CD14-positive monocyte (primary cell): ENCODE measurements at regions not wholly inside any gene's neighbourhood (a gene's known extent, or its start where the extent isn't known, plus 50 kb on each side); places are given as distances from the start of the nearest gene placed in this dataset.
"Not testable (repeated sequence)": the region's sequence is repeated elsewhere in the genome, so short reads cannot be mapped to it uniquely, and the experiment has no call there.

ENCODE experiments used
- DNase-seq, 3 donors: peaks; one replicate each; pipeline ENCODE4 v3.0.0-alpha.2; 2011 to 2022
- H2AFZ ChIP-seq: 2 replicates; pipeline ENCODE4 v1.6.0; 2012; ENCODE audit warnings: mild to moderate bottlenecking, low read depth, low read length, inconsistent platforms; ENCODE audit not compliant: insufficient read depth, poor library complexity, severe bottlenecking
- H3K27ac ChIP-seq, 2 donors: 1 replicate in 1 of 2; 2 replicates in 1 of 2; pipeline ENCODE4 v1.5.1; 2012 to 2013; ENCODE audit warnings: low read length in 2 of 2, control low read depth in 1 of 2, inconsistent platforms in 1 of 2, low read depth in 1 of 2, mild to moderate bottlenecking in 1 of 2
- H3K27me3 ChIP-seq, 2 donors: one replicate each; pipeline versions ENCODE4 v1.6.0 to v1.6.1; 2011 to 2013; ENCODE audit warnings: low read length in 2 of 2; ENCODE audit not compliant: control insufficient read depth in 2 of 2, insufficient read depth in 2 of 2
- H3K36me3 ChIP-seq, 2 donors: replicated peaks in 1 of 2; 1 replicate in 1 of 2; 2 replicates in 1 of 2; pipeline versions ENCODE4 v1.5.1 to v1.6.1; 2012 to 2013; ENCODE audit warnings: low read length in 2 of 2, control low read depth in 1 of 2, inconsistent platforms in 1 of 2, mild to moderate bottlenecking in 1 of 2; ENCODE audit not compliant: insufficient read depth in 2 of 2, control insufficient read depth in 1 of 2
- H3K4me1 ChIP-seq, 2 donors: 1 replicate in 1 of 2; 2 replicates in 1 of 2; pipeline versions ENCODE4 v1.5.1 to v1.6.1; 2012 to 2013; ENCODE audit warnings: low read length in 2 of 2, control low read depth in 1 of 2, inconsistent platforms in 1 of 2, mild to moderate bottlenecking in 1 of 2, moderate library complexity in 1 of 2; ENCODE audit not compliant: insufficient read depth in 2 of 2, control insufficient read depth in 1 of 2
- H3K4me2 ChIP-seq: replicated peaks from 2 replicates; pipeline ENCODE3; 2012; ENCODE audit warnings: low read length, moderate library complexity, mild to moderate bottlenecking; ENCODE audit not compliant: poor library complexity, severe bottlenecking; ENCODE audit errors: extremely low read depth
- H3K4me3 ChIP-seq, 3 experiments: fragments of 200-600 bp in 1 of 3; sonication (generic) in 1 of 3; replicated peaks in 1 of 3; 1 replicate in 2 of 3; 2 replicates in 1 of 3; pipeline ENCODE4 v1.5.1; 2011 to 2013; ENCODE audit warnings: low read length in 3 of 3, mild to moderate bottlenecking in 3 of 3, control low read depth in 2 of 3, low read depth in 2 of 3, inconsistent platforms in 1 of 3, moderate library complexity in 1 of 3
- H3K79me2 ChIP-seq: 2 replicates; pipeline ENCODE4 v1.6.0; 2012; ENCODE audit warnings: mild to moderate bottlenecking, control low read depth, inconsistent platforms, low read length, moderate library complexity; ENCODE audit not compliant: insufficient read depth
- H3K9ac ChIP-seq: 2 replicates; pipeline ENCODE4 v1.6.0; 2017; ENCODE audit warnings: low read length, mild to moderate bottlenecking; ENCODE audit not compliant: insufficient read depth, poor library complexity, severe bottlenecking
- H3K9me3 ChIP-seq, 2 donors: replicated peaks in 1 of 2; 1 replicate in 1 of 2; 2 replicates in 1 of 2; pipeline versions ENCODE4 v1.5.1 to v1.6.1; 2012 to 2013; ENCODE audit warnings: low read length in 2 of 2, control low read depth in 1 of 2; ENCODE audit not compliant: control insufficient read depth in 1 of 2, insufficient read depth in 1 of 2
- H4K20me1 ChIP-seq: 2 replicates; pipeline ENCODE4 v1.6.0; 2012; ENCODE audit warnings: mild to moderate bottlenecking, low read length, control low read depth, moderate library complexity; ENCODE audit not compliant: insufficient read depth
- H3K27ac Mint-ChIP-seq, 7 donors: one replicate each; pipeline ENCODE4 v1.8.0; 2020; ENCODE audit warnings: mild to moderate bottlenecking in 7 of 7, mixed read lengths in 7 of 7, moderate library complexity in 6 of 7, inconsistent platforms in 2 of 7
- H3K27me3 Mint-ChIP-seq, 3 donors: one replicate each; pipeline ENCODE4 v1.8.0; 2021 to 2022; ENCODE audit warnings: low read depth in 3 of 3, mild to moderate bottlenecking in 3 of 3, mixed read lengths in 3 of 3, moderate library complexity in 3 of 3, inconsistent platforms in 1 of 3
- H3K36me3 Mint-ChIP-seq, 2 donors: one replicate each; pipeline ENCODE4 v1.8.0; 2020; ENCODE audit warnings: mixed read lengths in 2 of 2, inconsistent platforms in 1 of 2, mild to moderate bottlenecking in 1 of 2
- H3K4me1 Mint-ChIP-seq: one replicate; pipeline ENCODE4 v1.8.0; 2020; ENCODE audit warnings: mild to moderate bottlenecking, mixed read lengths
- H3K4me3 Mint-ChIP-seq, 2 donors: one replicate each; pipeline ENCODE4 v1.8.0; 2020; ENCODE audit warnings: mild to moderate bottlenecking in 2 of 2, mixed read lengths in 2 of 2, moderate library complexity in 1 of 2
- H3K9me3 Mint-ChIP-seq, 7 donors: one replicate each; pipeline ENCODE4 v1.8.0; 2020 to 2022; ENCODE audit warnings: mixed read lengths in 7 of 7, mild to moderate bottlenecking in 6 of 7, moderate library complexity in 6 of 7, inconsistent platforms in 2 of 7
- CTCF ChIP-seq: fragments of 200-600 bp; IDR thresholded peaks from one replicate; pipeline ENCODE4 v1.8.0; 2022; ENCODE audit warnings: antibody characterized with exemption, mild to moderate bottlenecking
- WGBS: methylation state at CpG from one replicate; pipeline ENCODE4 v1.1.5; 2013; ENCODE audit warnings: missing lambda C conversion rate; ENCODE audit not compliant: insufficient coverage; 5-methylcytosine and 5-hydroxymethylcytosine counted together
- intact Hi-C, 2 donors: fragments of 100-400 bp; cut with micrococcal nuclease; formaldehyde crosslinking; loops; one replicate each; pipeline versions ENCODE4 v1.15.0 to v1.15.1; 2023

- H3K27me3 Mint-ChIP-seq: peaks cover 0 to 4% (median 0%) of the 10 kb centered on the region in 3 donors
- H3K27ac Mint-ChIP-seq: no peak overlapping the region
Observed at GRCh38 chr22:27605390-27605789, 196.2 kb downstream of the MN1 start.

GRCh38 chr22:27607750-27608149 is 193.8 kb downstream of the MN1 start:
- intact Hi-C loops, H3K27me3 ChIP-seq, H3K9me3 ChIP-seq, H3K4me3 Mint-ChIP-seq, H2AFZ ChIP-seq, H3K4me3 ChIP-seq, H3K9ac ChIP-seq, H3K9me3 Mint-ChIP-seq, H3K36me3 Mint-ChIP-seq, DNase-seq, H4K20me1 ChIP-seq, H3K36me3 ChIP-seq, H3K27ac Mint-ChIP-seq, H3K79me2 ChIP-seq, H3K4me1 Mint-ChIP-seq, H3K27ac ChIP-seq, H3K4me2 ChIP-seq: not testable (repeated sequence)
- peaks cover 4 to 11% (median 7%) of the 10 kb centered on the region in 3 donors for H3K27me3 Mint-ChIP-seq
- H3K4me1 ChIP-seq: peaks cover 0 to 11% of the 10 kb centered on the region in 2 donors
- 96% methylated on average over 7 of the region's 7 CpGs for WGBS

More at GRCh38 chr22:27605390-27605789, 196.2 kb downstream of the MN1 start:
- Histone ChIP-seq H3K36me3 (no peaks in the 10 kb centered on the region), H4K20me1 (no peaks in the 10 kb centered on the region), H3K4me2 (no peak overlapping the region), H3K79me2 (no peaks in the 10 kb centered on the region), H3K4me1 (peaks cover 0 to 11% of the 10 kb centered on the region in 2 donors), H3K9ac (no peak overlapping the region), H3K4me3 (no peak overlapping the region), H2AFZ (no peak overlapping the region), H3K27me3 (no peaks in the 10 kb centered on the region), H3K9me3 (no peaks in the 10 kb centered on the region), H3K27ac (no peak overlapping the region)
- Mint-ChIP-seq H3K9me3 (peaks cover 0 to 3% (median 2%) of the 10 kb centered on the region in 7 donors), H3K4me1 (peaks cover 9% of the 10 kb centered on the region), H3K4me3 (no peak overlapping the region), H3K36me3 (no peaks in the 10 kb centered on the region)
- WGBS: 100% methylated on average over 3 of the region's 4 CpGs
- no peak for DNase-seq
- no peak for TF ChIP-seq CTCF
- intact Hi-C loops: no loop called here
